ENCODE measurements at regions not wholly inside any gene's neighbourhood (a gene's known extent, or its start where the extent isn't known, plus 50 kb on each side); places are given as distances from the start of the nearest gene placed in this dataset.

GRCh38 chr3:18239674-18240073 lies 185.5 kb downstream of the SATB1 start:
- Histone ChIP-seq H3K14ac (ENCODE audit: insufficient read length) (no peak overlapping the region), H3K9ac (replicated peaks in 1 of 4; ENCODE audit: extremely low read depth in 1 of 4, low read depth in 3 of 4, low read length in 3 of 4) (no peak overlapping the region), H4K20me1 (replicated peaks in 1 of 2; ENCODE audit: control insufficient read depth in 1 of 2, insufficient read depth in 2 of 2, low read length in 2 of 2) (peaks cover 0 to 1% of the 10 kb centered on the region in 2 experiments), H3K4me1 (replicated peaks in 1 of 4; ENCODE audit: control insufficient read depth in 3 of 4, insufficient read depth in 4 of 4, low read length in 3 of 4) (peaks cover 0 to 6% (median 3%) of the 10 kb centered on the region in 4 experiments; a peak in 3 of 7 replicates), H4K5ac (ENCODE audit: insufficient read length, low read depth, low read length) (no peak overlapping the region), H4K8ac (ENCODE audit: extremely low read depth, insufficient read depth, low read length) (no peak overlapping the region), H3K79me2 (ENCODE audit: control insufficient read depth in 1 of 2, insufficient read depth in 2 of 2, low read length in 2 of 2) (no peaks in the 10 kb centered on the region), H2BK120ac (replicated peaks; ENCODE audit: low read depth, low read length) (no peak overlapping the region), H3K4ac (replicated peaks; ENCODE audit: insufficient read length, low read depth, low read length) (no peak overlapping the region), H2BK5ac (ENCODE audit: low read depth, low read length) (no peak overlapping the region), H3K36me3 (ENCODE audit: control insufficient read depth in 2 of 4, insufficient read depth in 4 of 4, low read length in 3 of 4) (no peaks in the 10 kb centered on the region), H3K23ac (ENCODE audit: insufficient read length) (no peak overlapping the region), H3K27ac (ENCODE audit: low read depth, low read length) (no peak overlapping the region), H2BK20ac (ENCODE audit: low read length) (no peak overlapping the region), H3K79me1 (ENCODE audit: low read depth, low read length) (no peaks in the 10 kb centered on the region), H3K27me3 (replicated peaks in 1 of 4; ENCODE audit: control insufficient read depth in 3 of 4, extremely low read depth in 1 of 4, insufficient read depth in 3 of 4, low read length in 3 of 4) (no peaks in the 10 kb centered on the region), H2BK15ac (ENCODE audit: low read length) (no peak overlapping the region), H3K56ac (replicated peaks; ENCODE audit: insufficient read length, low read depth, low read length) (no peak overlapping the region), H3K18ac (ENCODE audit: extremely low read depth, low read length) (no peak overlapping the region), H2BK12ac (ENCODE audit: low read depth, low read length) (no peak overlapping the region), H4K91ac (replicated peaks; ENCODE audit: insufficient read length, low read length) (no peak overlapping the region), H3K4me3 (ENCODE audit: extremely low read depth in 1 of 4, insufficient read depth in 2 of 4, low read depth in 3 of 4, low read length in 4 of 4) (no peak overlapping the region), H3K4me2 (ENCODE audit: insufficient read depth in 1 of 2, low read depth in 2 of 2, low read length in 2 of 2) (no peak overlapping the region), H3K23me2 (ENCODE audit: low read depth, low read length) (no peaks in the 10 kb centered on the region), H2AFZ (ENCODE audit: low read length) (no peak overlapping the region), H3K9me3 (ENCODE audit: insufficient read depth in 2 of 2, low read depth in 1 of 2, low read length in 1 of 2) (no peaks in the 10 kb centered on the region), H2AK5ac (ENCODE audit: low read depth, low read length) (no peak overlapping the region)
- ChIA-PET POLR2A (ENCODE audit: partially characterized antibody) (no interaction called here), CTCF (ENCODE audit: partially characterized antibody) (no interaction called here)
- 94% methylated on average over 2 of the region's 2 CpGs; no CpG with 5 or more reads in 1 of the 2 experiments for WGBS, 2 experiments (ENCODE audit: extremely low coverage in 1 of 2, insufficient coverage in 1 of 2, insufficient read length in 1 of 2, insufficient replicate concordance in 2 of 2, low coverage in 1 of 2, low lambda C conversion rate in 2 of 2, missing lambda C conversion rate in 1 of 2)
- DNase-seq (ENCODE audit: low read depth in 1 of 2, low spot score in 2 of 2) (no peak), FAIRE-seq (no peak)
- no peak for TF ChIP-seq SP2 (IDR thresholded peaks at IDR 0.05; ENCODE audit: low read length)
- TF ChIP-seq RFX5 (IDR thresholded peaks at IDR 0.05; ENCODE audit: borderline replicate concordance, low read depth, low read length): no peak
- no peak for TF ChIP-seq NRF1 (IDR thresholded peaks at IDR 0.05; ENCODE audit: low read depth, low read length)
- TF ChIP-seq SP4 (IDR thresholded peaks at IDR 0.05; ENCODE audit: low read length): no peak

Measured in H1 (cell line).